H1 (cell line): ENCODE measurements at regions not wholly inside any gene's neighbourhood (a gene's known extent, or its start where the extent isn't known, plus 50 kb on each side); places are given as distances from the start of the nearest gene placed in this dataset.

Source experiments
- CTCF ChIA-PET: fragments of 300-600 bp; sonication (Branson Sonifier 250); formaldehyde crosslinking; loops from one replicate; lab custom pipeline; 2021; ENCODE audit not compliant: partially characterized antibody; lab: Charles Lee
- POLR2A ChIA-PET: fragments of 300-600 bp; sonication (Branson Sonifier 250); formaldehyde crosslinking; loops from one replicate; lab custom pipeline; 2021; ENCODE audit warnings: inconsistent platforms; ENCODE audit not compliant: partially characterized antibody; lab: Charles Lee
- DNase-seq, 2 experiments: peaks; one replicate each; pipeline versions ENCODE4 v3.0.0 to v3.0.0-alpha.2; 2010 to 2022; ENCODE audit warnings: low spot score in 2 of 2, low read depth in 1 of 2, mixed read lengths in 1 of 2
- FAIRE-seq: peaks from 2 replicates; lab custom pipeline; 2011; peaks lifted over from hg19 to GRCh38; lab: Jason Lieb, UNC
- H2AFZ ChIP-seq: 2 replicates; pipeline ENCODE4 v1.8.1; 2012; ENCODE audit warnings: low read length, inconsistent platforms
- H2AK5ac ChIP-seq: 2 replicates; pipeline ENCODE4 v1.6.1; 2013; ENCODE audit warnings: low read depth, low read length
- H2BK120ac ChIP-seq: replicated peaks from 2 replicates; pipeline ENCODE3; 2013; ENCODE audit warnings: low read depth, low read length, inconsistent platforms
- H2BK12ac ChIP-seq: 2 replicates; pipeline ENCODE4 v1.6.1; 2013; ENCODE audit warnings: low read depth, low read length
- H2BK15ac ChIP-seq: 2 replicates; pipeline ENCODE4 v1.6.1; 2013; ENCODE audit warnings: low read length
- H2BK20ac ChIP-seq: 2 replicates; pipeline ENCODE4 v1.6.1; 2013; ENCODE audit warnings: low read length
- H2BK5ac ChIP-seq: 2 replicates; pipeline ENCODE4 v1.6.1; 2013; ENCODE audit warnings: low read depth, low read length
- H3K14ac ChIP-seq: 2 replicates; pipeline ENCODE4 v1.6.1; 2013; ENCODE audit warnings: inconsistent platforms; ENCODE audit not compliant: insufficient read length
- H3K18ac ChIP-seq: 2 replicates; pipeline ENCODE4 v1.6.1; 2013; ENCODE audit warnings: low read length; ENCODE audit errors: extremely low read depth
- H3K23ac ChIP-seq: 2 replicates; pipeline ENCODE4 v1.6.1; 2013; ENCODE audit warnings: inconsistent platforms; ENCODE audit not compliant: insufficient read length
- H3K23me2 ChIP-seq: 2 replicates; pipeline ENCODE4 v1.6.1; 2013; ENCODE audit warnings: low read depth, low read length
- H3K27ac ChIP-seq: 2 replicates; pipeline ENCODE4 v1.6.1; 2011; ENCODE audit warnings: low read depth, low read length, inconsistent platforms
- H3K27me3 ChIP-seq, 4 experiments: replicated peaks in 1 of 4; 1 replicate in 1 of 4; 2 replicates in 3 of 4; pipeline versions ENCODE4 v1.6.1 to v1.8.1; 2011 to 2013; ENCODE audit warnings: low read length in 3 of 4, mild to moderate bottlenecking in 3 of 4, inconsistent platforms in 2 of 4, mixed read lengths in 2 of 4, moderate library complexity in 1 of 4; ENCODE audit not compliant: control insufficient read depth in 3 of 4, insufficient read depth in 3 of 4; ENCODE audit errors: extremely low read depth in 1 of 4
- H3K36me3 ChIP-seq, 4 experiments: 2 replicates each; pipeline versions ENCODE4 v1.6.1 to v1.8.1; 2011 to 2013; ENCODE audit warnings: mild to moderate bottlenecking in 4 of 4, low read length in 3 of 4, moderate library complexity in 2 of 4, control low read depth in 1 of 4, inconsistent platforms in 1 of 4; ENCODE audit not compliant: insufficient read depth in 4 of 4, control insufficient read depth in 2 of 4
- H3K4ac ChIP-seq: replicated peaks from 2 replicates; pipeline ENCODE3; 2013; ENCODE audit warnings: low read length, low read depth, mixed read lengths, inconsistent platforms; ENCODE audit not compliant: insufficient read length
- H3K4me1 ChIP-seq, 4 experiments: replicated peaks in 1 of 4; 1 replicate in 1 of 4; 2 replicates in 3 of 4; pipeline versions ENCODE4 v1.6.1 to v1.8.1; 2011 to 2013; ENCODE audit warnings: low read length in 3 of 4, inconsistent platforms in 2 of 4, mixed read lengths in 1 of 4; ENCODE audit not compliant: insufficient read depth in 4 of 4, control insufficient read depth in 3 of 4
- H3K4me2 ChIP-seq, 2 experiments: 2 replicates each; pipeline versions ENCODE4 v1.6.1 to v1.8.1; 2011 to 2013; ENCODE audit warnings: low read depth in 2 of 2, low read length in 2 of 2, control low read depth in 1 of 2, inconsistent platforms in 1 of 2, mild to moderate bottlenecking in 1 of 2; ENCODE audit not compliant: insufficient read depth in 1 of 2
- H3K4me3 ChIP-seq, 4 experiments: fragments of 200-600, 300-600 bp in 1 of 4; sonication (generic), shearing (Covaris generic), sonication (Bioruptor Twin) in 1 of 4; 2 replicates each; pipeline versions ENCODE4 v1.5.1 to v1.8.1; 2011 to 2016; ENCODE audit warnings: low read length in 4 of 4, low read depth in 3 of 4, control low read depth in 2 of 4, inconsistent platforms in 2 of 4, mild to moderate bottlenecking in 2 of 4, mixed read lengths in 1 of 4, moderate library complexity in 1 of 4; ENCODE audit not compliant: insufficient read depth in 2 of 4; ENCODE audit errors: extremely low read depth in 1 of 4
- H3K56ac ChIP-seq: replicated peaks from 2 replicates; pipeline ENCODE3; 2013; ENCODE audit warnings: low read depth, mild to moderate bottlenecking, mixed read lengths, low read length, inconsistent platforms; ENCODE audit not compliant: insufficient read length
- H3K79me1 ChIP-seq: 2 replicates; pipeline ENCODE4 v1.6.1; 2013; ENCODE audit warnings: low read depth, low read length, control low read depth
- H3K79me2 ChIP-seq, 2 experiments: 2 replicates each; pipeline versions ENCODE4 v1.6.1 to v1.8.1; 2012 to 2013; ENCODE audit warnings: low read length in 2 of 2, mild to moderate bottlenecking in 2 of 2, inconsistent platforms in 1 of 2; ENCODE audit not compliant: insufficient read depth in 2 of 2, control insufficient read depth in 1 of 2
- H3K9ac ChIP-seq, 4 experiments: replicated peaks in 1 of 4; 1 replicate in 1 of 4; 2 replicates in 3 of 4; pipeline versions ENCODE4 v1.6.1 to v1.8.1; 2011 to 2013; ENCODE audit warnings: low read depth in 3 of 4, low read length in 3 of 4, control low read depth in 2 of 4, mild to moderate bottlenecking in 2 of 4, moderate library complexity in 2 of 4, inconsistent platforms in 1 of 4; ENCODE audit errors: extremely low read depth in 1 of 4
- H3K9me3 ChIP-seq, 2 experiments: 2 replicates each; pipeline versions ENCODE4 v1.6.1 to v1.8.1; 2012 to 2013; ENCODE audit warnings: mild to moderate bottlenecking in 2 of 2, moderate library complexity in 2 of 2, control low read depth in 1 of 2, inconsistent platforms in 1 of 2, low read depth in 1 of 2, low read length in 1 of 2, mixed read lengths in 1 of 2; ENCODE audit not compliant: insufficient read depth in 2 of 2
- H4K20me1 ChIP-seq, 2 experiments: replicated peaks in 1 of 2; 2 replicates each; pipeline versions ENCODE3 to v1.8.1; 2011 to 2013; ENCODE audit warnings: inconsistent platforms in 2 of 2, low read length in 2 of 2, mild to moderate bottlenecking in 1 of 2; ENCODE audit not compliant: insufficient read depth in 2 of 2, control insufficient read depth in 1 of 2
- H4K5ac ChIP-seq: 2 replicates; pipeline ENCODE4 v1.6.1; 2013; ENCODE audit warnings: low read length, low read depth, mixed read lengths, inconsistent platforms; ENCODE audit not compliant: insufficient read length
- H4K8ac ChIP-seq: 2 replicates; pipeline ENCODE4 v1.8.0; 2013; ENCODE audit warnings: mild to moderate bottlenecking, moderate library complexity, low read length, inconsistent platforms; ENCODE audit not compliant: insufficient read depth; ENCODE audit errors: extremely low read depth
- H4K91ac ChIP-seq: replicated peaks from 2 replicates; pipeline ENCODE3; 2013; ENCODE audit warnings: low read length, mixed read lengths, inconsistent platforms; ENCODE audit not compliant: insufficient read length
- BACH1 ChIP-seq: IDR thresholded peaks from 2 replicates; pipeline ENCODE4 v1.6.1; 2012; ENCODE audit warnings: low read length, improper control_type of control experiment
- EGR1 ChIP-seq: IDR thresholded peaks from 2 replicates; pipeline ENCODE4 v1.6.1; 2011; ENCODE audit warnings: low read depth, low read length, borderline replicate concordance
- KDM4A ChIP-seq: IDR thresholded peaks from one replicate; pipeline ENCODE4 v1.7.1; 2012; ENCODE audit warnings: low read depth, mild to moderate bottlenecking, moderate library complexity, low read length, inconsistent platforms; ENCODE audit not compliant: severe bottlenecking
- KDM5A ChIP-seq: fragments of 200-600 bp; IDR thresholded peaks from 2 replicates; pipeline ENCODE4 v1.7.1; 2012; ENCODE audit warnings: mild to moderate bottlenecking, low read length, inconsistent platforms, mixed read lengths
- POLR2A ChIP-seq, 2 experiments: IDR thresholded peaks; 1 replicate in 1 of 2; 2 replicates in 1 of 2; pipeline ENCODE4 v1.6.1; 2011; ENCODE audit warnings: low read depth in 2 of 2, low read length in 2 of 2, mild to moderate bottlenecking in 2 of 2; ENCODE audit errors: control extremely low read depth in 1 of 2
- POU5F1 ChIP-seq: IDR thresholded peaks from 2 replicates; pipeline ENCODE4 v1.6.1; 2011; ENCODE audit warnings: low read depth, mild to moderate bottlenecking, low read length, moderate library complexity
- WGBS, 2 experiments: shearing (Covaris generic) in 1 of 2; methylation state at CpG; one replicate each; pipeline versions ENCODE4 v1.1.6 to v1.1.7; 2013 to 2015; ENCODE audit warnings: low lambda C conversion rate in 2 of 2, mixed read lengths in 2 of 2, inconsistent platforms in 1 of 2, low coverage in 1 of 2, missing lambda C conversion rate in 1 of 2; ENCODE audit not compliant: insufficient replicate concordance in 2 of 2, insufficient coverage in 1 of 2, insufficient read length in 1 of 2; ENCODE audit errors: extremely low coverage in 1 of 2, missing lambda C conversion rate in 1 of 2; 5-methylcytosine and 5-hydroxymethylcytosine counted together

- Histone ChIP-seq H2AK5ac (no peak overlapping the region), H3K23ac (no peak overlapping the region), H2BK5ac (no peak overlapping the region), H2BK120ac (no peak overlapping the region), H3K14ac (no peak overlapping the region), H2BK15ac (no peak overlapping the region), H3K4me2 (no peak overlapping the region), H3K4ac (no peak overlapping the region), H3K36me3 (no peaks in the 10 kb centered on the region), H3K9me3 (0 out of 4 replicates have a peak, but pooled peaks cover 0 to 2% of the 10 kb centered on the region in 2 experiments), H3K4me1 (0 out of 7 replicates have a peak, but pooled peaks cover 0 to 2% (median 0%) of the 10 kb centered on the region in 4 experiments), H3K79me2 (no peaks in the 10 kb centered on the region), H3K18ac (no peak overlapping the region), H3K27me3 (no peaks in the 10 kb centered on the region), H4K5ac (no peak overlapping the region), H3K9ac (no peak overlapping the region), H3K79me1 (no peaks in the 10 kb centered on the region), H3K23me2 (no peaks in the 10 kb centered on the region), H2BK20ac (no peak overlapping the region), H2BK12ac (no peak overlapping the region), H3K56ac (no peak overlapping the region), H2AFZ (no peak overlapping the region), H4K91ac (no peak overlapping the region), H3K4me3 (no peak overlapping the region), H3K27ac (no peak overlapping the region), H4K20me1 (no peaks in the 10 kb centered on the region), H4K8ac (no peak overlapping the region)
- CTCF ChIA-PET = interaction anchor here (0.7 to 1.2 kb wide), 2 partner anchors 10 to 57 kb away, joined by 3 to 5 read pairs; no protein-coding TSS in a partner anchor
- POLR2A ChIA-PET = no interaction called here
- DNase-seq (no peak), FAIRE-seq (no peak)
- TF ChIP-seq KDM5A (no peak), EGR1 (no peak), KDM4A (no peak), POLR2A (IDR thresholded peaks at IDR 0.05; ENCODE audit: control extremely low read depth in 1 of 2, low read depth in 2 of 2, low read length in 2 of 2) (no peak), BACH1 (no peak), POU5F1 (no peak)
- WGBS, 2 experiments = 84% methylated on average over 1 of the region's 1 CpG; no CpG with 5 or more reads in 1 of the 2 experiments
Measured at GRCh38 chr17:69856946-69857345, 218.1 kb upstream of the KCNJ16 start.
